ENCODE measurements at regions not wholly inside any gene's neighbourhood (a gene's known extent, or its start where the extent isn't known, plus 50 kb on each side); places are given as distances from the start of the nearest gene placed in this dataset.

DNA sequence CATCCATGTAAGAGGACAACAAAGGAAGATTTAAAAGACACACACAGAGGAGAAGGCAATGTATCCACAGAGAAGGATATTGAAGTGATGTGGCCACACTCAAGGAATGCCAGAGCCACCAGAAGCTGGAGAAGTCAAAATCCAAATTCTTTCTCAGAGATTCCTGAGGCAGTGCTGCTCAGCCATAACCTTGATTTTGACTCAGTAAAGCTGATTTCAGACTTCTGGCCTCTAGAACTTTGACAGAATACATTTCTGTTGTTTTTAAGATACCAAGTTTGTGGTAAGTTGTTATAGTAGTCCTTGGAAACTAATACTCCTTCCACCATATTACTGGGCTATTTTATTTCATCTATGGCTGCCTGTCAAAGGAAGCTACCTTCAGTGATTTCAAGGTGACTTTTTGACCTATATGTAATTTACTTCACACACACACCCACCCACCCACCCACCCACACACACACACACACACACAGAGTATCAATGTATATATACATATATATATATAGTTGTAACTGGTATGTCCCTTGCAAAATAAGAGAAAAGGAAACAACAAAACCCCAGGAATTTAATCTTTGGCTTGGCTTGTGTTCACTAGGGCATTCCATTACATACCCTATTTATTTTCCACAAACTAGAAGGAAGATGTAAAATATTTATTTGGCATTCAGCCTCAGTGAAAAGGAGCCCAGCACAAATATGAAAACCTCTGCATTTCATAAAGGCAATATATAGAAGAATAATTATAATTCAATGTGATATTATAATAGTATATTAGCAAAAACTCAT, 142.1 kb upstream of the PTGFR start:
- TF ChIP-seq CTCF (conservative IDR thresholded peaks at IDR 0.05) (no peak), EZH2 (IDR thresholded peaks at IDR 0.05; ENCODE audit: low read depth) (no peak)

Measured in PC-9 (cell line).